SK-N-SH (cell line): ENCODE measurements at regions not wholly inside any gene's neighbourhood (a gene's known extent, or its start where the extent isn't known, plus 50 kb on each side); places are given as distances from the start of the nearest gene placed in this dataset.

Experiments used
- CTCF ChIA-PET: fragments of 300-600, 350-600 bp; formaldehyde crosslinking; extraction: SDS; loops from one replicate; lab custom pipeline; 2021; lab: Yijun Ruan, JAX
- POLR2A ChIA-PET: fragments of 350-600 bp; sonication (Branson Sonifier 250); formaldehyde crosslinking; extraction: SDS; loops from one replicate; lab custom pipeline; 2020; ENCODE audit warnings: antibody characterized with exemption, inconsistent platforms; lab: Yijun Ruan, JAX
- DNase-seq: peaks from one replicate; pipeline ENCODE4 v3.0.0; 2012
- H2AFZ ChIP-seq: fragments of 200-600 bp; sonication (generic); 2 replicates; pipeline ENCODE4 v1.8.1; 2016; ENCODE audit warnings: antibody characterized with exemption, mild to moderate bottlenecking, low read depth
- H3F3A ChIP-seq: fragments of 200-600 bp; sonication (generic); replicated peaks from 2 replicates; pipeline ENCODE3; 2016; ENCODE audit warnings: antibody characterized with exemption, mild to moderate bottlenecking; ENCODE audit not compliant: insufficient read depth
- H3K27ac ChIP-seq, 2 experiments: fragments of 200-500 bp in 1 of 2; fragments of 200-600 bp in 1 of 2; sonication (Bioruptor generic) in 1 of 2; sonication (generic), shearing (Covaris generic) in 1 of 2; 2 replicates each; pipeline versions ENCODE4 v1.5.1 to v1.6.1; 2014 to 2016; ENCODE audit warnings: low read depth in 2 of 2, inconsistent platforms in 1 of 2, low read length in 1 of 2, mild to moderate bottlenecking in 1 of 2, mixed read lengths in 1 of 2
- H3K27me3 ChIP-seq: fragments of 200-600 bp; sonication (generic), shearing (Covaris generic); 2 replicates; pipeline ENCODE4 v1.6.1; 2016; ENCODE audit warnings: mixed run types; ENCODE audit not compliant: insufficient read depth
- H3K36me3 ChIP-seq, 2 experiments: fragments of 200-500 bp in 1 of 2; fragments of 200-600 bp in 1 of 2; sonication (Bioruptor generic) in 1 of 2; sonication (generic) in 1 of 2; replicated peaks in 1 of 2; 2 replicates each; pipeline versions ENCODE3 to v1.5.1; 2014 to 2016; ENCODE audit warnings: low read length in 1 of 2, mild to moderate bottlenecking in 1 of 2; ENCODE audit not compliant: insufficient read depth in 2 of 2, control insufficient read depth in 1 of 2
- H3K4me1 ChIP-seq, 2 experiments: fragments of 200-500 bp in 1 of 2; fragments of 200-600 bp in 1 of 2; sonication (Bioruptor generic) in 1 of 2; sonication (generic), shearing (Covaris generic) in 1 of 2; 2 replicates each; pipeline versions ENCODE4 v1.5.1 to v1.6.1; 2014 to 2016; ENCODE audit warnings: low read depth in 1 of 2, low read length in 1 of 2, mixed run types in 1 of 2; ENCODE audit not compliant: insufficient read depth in 2 of 2, control insufficient read depth in 1 of 2
- H3K4me2 ChIP-seq: fragments of 200-600 bp; sonication (generic), shearing (Covaris generic); 2 replicates; pipeline ENCODE4 v1.6.1; 2017; ENCODE audit warnings: mixed run types
- H3K4me3 ChIP-seq, 2 experiments: fragments of 200-500 bp in 1 of 2; fragments of 200-600 bp in 1 of 2; sonication (Bioruptor generic) in 1 of 2; sonication (generic), shearing (Covaris generic) in 1 of 2; 2 replicates each; pipeline versions ENCODE4 v1.5.1 to v1.8.1; 2014 to 2016; ENCODE audit warnings: low read depth in 2 of 2, inconsistent platforms in 1 of 2, low read length in 1 of 2, mild to moderate bottlenecking in 1 of 2, mixed read lengths in 1 of 2, moderate library complexity in 1 of 2
- H3K79me2 ChIP-seq: fragments of 200-600 bp; sonication (generic); 2 replicates; pipeline ENCODE4 v1.8.1; 2017; ENCODE audit warnings: mild to moderate bottlenecking; ENCODE audit not compliant: insufficient read depth
- H3K9ac ChIP-seq: fragments of 200-600 bp; sonication (generic); 2 replicates; pipeline ENCODE4 v1.6.1; 2017; ENCODE audit warnings: mixed run types
- H3K9me2 ChIP-seq: fragments of 200-600 bp; sonication (generic); 2 replicates; pipeline ENCODE4 v1.6.1; 2017; ENCODE audit warnings: mixed run types
- H3K9me3 ChIP-seq: fragments of 200-600 bp; sonication (generic); 2 replicates; pipeline ENCODE4 v1.6.1; 2017; ENCODE audit warnings: mixed run types, mild to moderate bottlenecking, moderate library complexity
- H4K20me1 ChIP-seq: fragments of 200-600 bp; sonication (generic); 2 replicates; pipeline ENCODE4 v1.6.1; 2017; ENCODE audit warnings: mild to moderate bottlenecking, mixed run types; ENCODE audit not compliant: insufficient read depth
- CHD2 ChIP-seq: fragments of 150-350 bp; IDR thresholded peaks from 2 replicates; pipeline ENCODE4 v1.6.1; 2018; ENCODE audit warnings: low read length; ENCODE audit not compliant: partially characterized antibody
- CTCF ChIP-seq: fragments of 200-600 bp; sonication (generic); IDR thresholded peaks from 2 replicates; pipeline ENCODE4 v1.6.1; 2017; ENCODE audit warnings: antibody characterized with exemption, mild to moderate bottlenecking, moderate library complexity
- ELF1 ChIP-seq: IDR thresholded peaks from 2 replicates; pipeline ENCODE4 v1.4.0; 2012
- FOSL2 ChIP-seq: IDR thresholded peaks from 2 replicates; pipeline ENCODE4 v1.4.0; 2012; ENCODE audit warnings: low read depth, mild to moderate bottlenecking, moderate library complexity, borderline replicate concordance
- FOXJ3 ChIP-seq: sonication (generic); formaldehyde crosslinking; IDR thresholded peaks from 2 replicates; pipeline ENCODE4 v1.5.1; 2020; ENCODE audit warnings: mild to moderate bottlenecking, missing genetic modification reagents
- GATA2 ChIP-seq: sonication (generic); formaldehyde crosslinking; IDR thresholded peaks from 2 replicates; pipeline ENCODE4 v1.5.0; 2020; ENCODE audit warnings: mild to moderate bottlenecking, missing genetic modification reagents
- IRF3 ChIP-seq: fragments of 150-350 bp; IDR thresholded peaks from 2 replicates; pipeline ENCODE4 v1.6.1; 2016; ENCODE audit warnings: mild to moderate bottlenecking, low read depth, low read length
- JUND ChIP-seq: IDR thresholded peaks from 2 replicates; pipeline ENCODE4 v1.4.0; 2012
- MAX ChIP-seq: IDR thresholded peaks from 2 replicates; pipeline ENCODE4 v1.4.0; 2012; ENCODE audit warnings: low read depth
- MXI1 ChIP-seq: IDR thresholded peaks from 2 replicates; pipeline ENCODE4 v1.6.1; 2012; ENCODE audit warnings: mild to moderate bottlenecking, low read depth, low read length, improper control_type of control experiment
- RFX5 ChIP-seq: IDR thresholded peaks from 2 replicates; pipeline ENCODE4 v1.6.1; 2012; ENCODE audit warnings: mild to moderate bottlenecking, improper control_type of control experiment, low read length
- RXRA ChIP-seq: IDR thresholded peaks from 2 replicates; pipeline ENCODE4 v1.4.0; 2012; ENCODE audit warnings: low read depth, mild to moderate bottlenecking, borderline replicate concordance
- SIN3A ChIP-seq: IDR thresholded peaks from 2 replicates; pipeline ENCODE4 v1.6.1; 2012; ENCODE audit warnings: low read depth, mild to moderate bottlenecking, low read length, moderate library complexity, borderline replicate concordance
- ZBTB33 ChIP-seq: IDR thresholded peaks from 2 replicates; pipeline ENCODE4 v1.4.0; 2012; ENCODE audit warnings: low read depth, borderline replicate concordance
- WGBS: methylation state at CpG from one replicate; pipeline ENCODE4 v1.1.6; 2017; ENCODE audit warnings: low lambda C conversion rate; 5-methylcytosine and 5-hydroxymethylcytosine counted together

GRCh38 chr2:173806761-173807160 lies 158.4 kb downstream of the SP3 start:
- WGBS: 72% methylated on average over 2 of the region's 2 CpGs
- H3K79me2 ChIP-seq: no peaks in the 10 kb centered on the region
- DNase-seq: no peak
- H2AFZ ChIP-seq: no peak overlapping the region
- no peaks in the 10 kb centered on the region for H4K20me1 ChIP-seq
- H3K27me3 ChIP-seq: no peaks in the 10 kb centered on the region
- H3K4me1 ChIP-seq: no peaks in the 10 kb centered on the region
- no peak overlapping the region for H3K4me3 ChIP-seq
- no peaks in the 10 kb centered on the region for H3K36me3 ChIP-seq
- no peaks in the 10 kb centered on the region for H3K9me2 ChIP-seq
- no peak overlapping the region for H3K27ac ChIP-seq
- ChIA-PET POLR2A (no interaction called here), CTCF (no interaction called here)
- no peaks in the 10 kb centered on the region for H3K9me3 ChIP-seq
- H3F3A ChIP-seq: no peaks in the 10 kb centered on the region
- no peak overlapping the region for H3K4me2 ChIP-seq
- TF ChIP-seq FOXJ3 (CRISPR knock-in tag): no peak
- H3K9ac ChIP-seq: no peak overlapping the region

GRCh38 chr2:173808718-173809117 lies 156.5 kb downstream of the SP3 start:
- Histone ChIP-seq H3F3A (no peaks in the 10 kb centered on the region), H3K79me2 (no peaks in the 10 kb centered on the region), H3K27ac (no peak overlapping the region), H3K4me2 (no peak overlapping the region), H3K27me3 (no peaks in the 10 kb centered on the region), H3K9me3 (no peaks in the 10 kb centered on the region), H3K36me3 (no peaks in the 10 kb centered on the region), H3K9me2 (no peaks in the 10 kb centered on the region), H3K4me3 (no peak overlapping the region), H2AFZ (no peak overlapping the region), H4K20me1 (no peaks in the 10 kb centered on the region), H3K9ac (no peak overlapping the region), H3K4me1 (no peaks in the 10 kb centered on the region)
- DNase-seq: no peak
- no peak for TF ChIP-seq ELF1
- TF ChIP-seq RXRA: no peak
- no peak for TF ChIP-seq IRF3
- TF ChIP-seq CTCF: no peak
- no peak for TF ChIP-seq ZBTB33
- no peak for TF ChIP-seq SIN3A
- TF ChIP-seq RFX5: no peak
- TF ChIP-seq FOSL2: no peak
- TF ChIP-seq MAX: no peak
- TF ChIP-seq CHD2: no peak
- no peak for TF ChIP-seq FOXJ3 (CRISPR knock-in tag)
- TF ChIP-seq JUND: no peak
- no peak for TF ChIP-seq GATA2
- no peak for TF ChIP-seq MXI1
- CTCF ChIA-PET: no interaction called here
- WGBS: 90% methylated on average over 2 of the region's 2 CpGs
- POLR2A ChIA-PET: no interaction called here
